ENCODE measurements at regions not wholly inside any gene's neighbourhood (a gene's known extent, or its start where the extent isn't known, plus 50 kb on each side); places are given as distances from the start of the nearest gene placed in this dataset.

GRCh38 chr16:62562121-62562520, 525.9 kb upstream of the CDH8 start:
- Histone ChIP-seq H3K36me3 (ENCODE audit: control insufficient read depth, insufficient read depth, low read length) (no peaks in the 10 kb centered on the region), H3K27me3 (ENCODE audit: control insufficient read depth, insufficient read depth, low read length) (no peaks in the 10 kb centered on the region), H3K4me1 (ENCODE audit: control insufficient read depth, insufficient read depth, low read length) (no peaks in the 10 kb centered on the region), H3K9me3 (ENCODE audit: control insufficient read depth, insufficient read depth, low read length) (peaks cover 8% of the 10 kb centered on the region), H3K4me3 (ENCODE audit: low read length) (no peak overlapping the region), H3K27ac (ENCODE audit: low read length) (no peak overlapping the region)
- intact Hi-C loops (cut with micrococcal nuclease): no loop called here
- Mint-ChIP-seq H3K9me3 (peaks cover 14 to 20% of the 10 kb centered on the region in 2 donors), H3K4me3 (no peak overlapping the region), H3K36me3 (peaks cover 5% of the 10 kb centered on the region), H3K27ac (no peak overlapping the region), H3K4me1 (no peaks in the 10 kb centered on the region), H3K27me3 (ENCODE audit: low read depth in 2 of 2) (no peaks in the 10 kb centered on the region)
- DNase-seq: no peak
- no peak for ATAC-seq
- TF ChIP-seq CTCF (IDR thresholded peaks at IDR 0.05): no peak

GRCh38 chr16:62549875-62550274, 513.6 kb upstream of the CDH8 start:
- no peak overlapping the region for H3K4me3 ChIP-seq (ENCODE audit: low read length)
- H3K9me3 ChIP-seq (ENCODE audit: control insufficient read depth, insufficient read depth, low read length): no peaks in the 10 kb centered on the region
- Mint-ChIP-seq H3K36me3 (no peaks in the 10 kb centered on the region), H3K9me3 (peaks cover 19 to 24% of the 10 kb centered on the region in 2 donors), H3K27me3 (ENCODE audit: low read depth in 2 of 2) (no peaks in the 10 kb centered on the region), H3K27ac (no peak overlapping the region), H3K4me3 (no peak overlapping the region), H3K4me1 (no peaks in the 10 kb centered on the region)
- intact Hi-C loops (cut with micrococcal nuclease): no loop called here
- H3K27me3 ChIP-seq (ENCODE audit: control insufficient read depth, insufficient read depth, low read length): no peaks in the 10 kb centered on the region
- H3K4me1 ChIP-seq (ENCODE audit: control insufficient read depth, insufficient read depth, low read length): no peaks in the 10 kb centered on the region
- TF ChIP-seq CTCF (IDR thresholded peaks at IDR 0.05): no peak
- no peak overlapping the region for H3K27ac ChIP-seq (ENCODE audit: low read length)
- no peak for ATAC-seq
- 70% methylated on average over 4 of the region's 4 CpGs for WGBS (ENCODE audit: insufficient coverage)
- H3K36me3 ChIP-seq (ENCODE audit: control insufficient read depth, insufficient read depth, low read length): no peaks in the 10 kb centered on the region
- DNase-seq: no peak

DNA sequence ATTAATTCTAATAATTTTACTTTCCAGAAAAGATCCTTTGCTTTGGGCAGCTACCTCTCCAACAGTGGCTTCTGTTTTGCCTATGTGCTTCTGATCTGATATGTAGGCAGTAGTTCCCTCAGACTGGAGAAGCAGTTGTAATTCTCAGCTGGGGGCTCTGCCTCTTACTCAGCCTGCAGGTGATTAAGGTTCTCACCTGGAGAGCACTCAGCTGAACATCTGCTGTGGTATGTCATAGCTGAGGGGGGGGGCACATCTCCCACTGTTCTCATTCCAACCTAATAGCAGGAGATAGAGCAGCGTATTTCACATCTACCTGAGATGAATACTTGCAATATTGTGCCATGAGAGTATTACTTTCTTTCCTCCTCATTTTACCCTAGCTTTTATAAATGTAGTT, 511.9 kb upstream of the CDH8 start:
- peaks cover 18 to 21% of the 10 kb centered on the region in 2 donors for H3K9me3 Mint-ChIP-seq
- no peaks in the 10 kb centered on the region for H3K36me3 Mint-ChIP-seq
- H3K27ac Mint-ChIP-seq: no peak overlapping the region
- ATAC-seq: no peak
- intact Hi-C loops (cut with micrococcal nuclease): no loop called here
- Histone ChIP-seq H3K4me3 (ENCODE audit: low read length) (no peak overlapping the region), H3K27ac (ENCODE audit: low read length) (no peak overlapping the region), H3K36me3 (ENCODE audit: control insufficient read depth, insufficient read depth, low read length) (no peaks in the 10 kb centered on the region), H3K27me3 (ENCODE audit: control insufficient read depth, insufficient read depth, low read length) (no peaks in the 10 kb centered on the region), H3K9me3 (ENCODE audit: control insufficient read depth, insufficient read depth, low read length) (no peaks in the 10 kb centered on the region), H3K4me1 (ENCODE audit: control insufficient read depth, insufficient read depth, low read length) (no peaks in the 10 kb centered on the region)
- no CpG with 5 or more reads among the region's 1 CpG for WGBS (ENCODE audit: insufficient coverage)
- TF ChIP-seq CTCF (IDR thresholded peaks at IDR 0.05): no peak
- H3K4me3 Mint-ChIP-seq: no peak overlapping the region
- DNase-seq: no peak
- H3K4me1 Mint-ChIP-seq: no peaks in the 10 kb centered on the region
- H3K27me3 Mint-ChIP-seq (ENCODE audit: low read depth in 2 of 2): no peaks in the 10 kb centered on the region

DNA sequence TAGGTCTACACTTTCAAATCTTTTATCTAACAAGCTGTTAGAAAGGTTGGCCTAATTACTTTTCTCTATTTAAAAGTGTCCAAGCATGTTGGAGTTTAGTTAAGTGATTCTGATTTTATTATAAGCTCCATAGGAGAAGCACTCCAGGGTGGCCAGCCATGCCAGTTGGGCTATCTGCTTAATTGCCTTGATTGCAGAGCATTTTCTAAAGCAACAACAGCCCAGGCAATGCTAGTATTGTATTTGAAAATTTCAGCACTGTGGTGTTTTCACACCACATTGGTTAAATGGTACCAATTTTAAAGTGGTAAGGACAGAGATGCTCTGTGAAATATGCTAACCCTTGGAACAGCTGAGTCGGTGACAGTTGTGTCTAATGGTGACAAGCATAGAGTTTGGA, 510.5 kb upstream of the CDH8 start:
- H3K4me3 ChIP-seq (ENCODE audit: low read length): no peak overlapping the region
- no peaks in the 10 kb centered on the region for H3K27me3 Mint-ChIP-seq (ENCODE audit: low read depth in 2 of 2)
- H3K36me3 Mint-ChIP-seq: no peaks in the 10 kb centered on the region
- H3K4me1 ChIP-seq (ENCODE audit: control insufficient read depth, insufficient read depth, low read length): no peaks in the 10 kb centered on the region
- ATAC-seq (no peak), DNase-seq (no peak)
- no peaks in the 10 kb centered on the region for H3K27me3 ChIP-seq (ENCODE audit: control insufficient read depth, insufficient read depth, low read length)
- H3K9me3 ChIP-seq (ENCODE audit: control insufficient read depth, insufficient read depth, low read length): no peaks in the 10 kb centered on the region
- peaks cover 19 to 22% of the 10 kb centered on the region in 2 donors for H3K9me3 Mint-ChIP-seq
- WGBS (ENCODE audit: insufficient coverage): 67% methylated on average over 1 of the region's 1 CpG
- no peaks in the 10 kb centered on the region for H3K4me1 Mint-ChIP-seq
- H3K4me3 Mint-ChIP-seq: no peak overlapping the region
- TF ChIP-seq CTCF (IDR thresholded peaks at IDR 0.05): no peak
- no peak overlapping the region for H3K27ac Mint-ChIP-seq
- intact Hi-C loops (cut with micrococcal nuclease): no loop called here
- no peak overlapping the region for H3K27ac ChIP-seq (ENCODE audit: low read length)
- H3K36me3 ChIP-seq (ENCODE audit: control insufficient read depth, insufficient read depth, low read length): no peaks in the 10 kb centered on the region

Data from natural killer cell (primary cell).